Left ventricle myocardium inferior (tissue), 1 donor: ENCODE measurements at regions not wholly inside any gene's neighbourhood (a gene's known extent, or its start where the extent isn't known, plus 50 kb on each side); places are given as distances from the start of the nearest gene placed in this dataset.

ENCODE experiments used
- DNase-seq: peaks from one replicate; pipeline ENCODE4 v3.0.0-alpha.2; 2020
- H3K27ac ChIP-seq: fragments of 200-600 bp; replicated peaks from 2 replicates; pipeline ENCODE4 v1.8.0; 2021
- H3K27me3 ChIP-seq: fragments of 200-600 bp; 2 replicates; pipeline ENCODE4 v1.8.0; 2021; ENCODE audit warnings: low read depth
- H3K36me3 ChIP-seq: fragments of 200-600 bp; 2 replicates; pipeline ENCODE4 v1.8.0; 2021
- H3K4me1 ChIP-seq: fragments of 200-600 bp; 2 replicates; pipeline ENCODE4 v1.8.0; 2021
- H3K4me3 ChIP-seq: fragments of 200-600 bp; 2 replicates; pipeline ENCODE4 v1.8.0; 2021; ENCODE audit warnings: mild to moderate bottlenecking, moderate library complexity
- H3K9me3 ChIP-seq: fragments of 200-600 bp; replicated peaks from 2 replicates; pipeline ENCODE4 v1.8.0; 2021
- intact Hi-C: fragments of 100-400 bp; cut with micrococcal nuclease; formaldehyde crosslinking; loops from one replicate; pipeline ENCODE4 v1.11.0; 2022
- TF ChIP-seq, protein P1 (sequence below): fragments of 200-600 bp; IDR thresholded peaks from 2 replicates; pipeline ENCODE4 v1.8.0; 2021; ENCODE audit warnings: antibody characterized with exemption, mild to moderate bottlenecking, borderline replicate concordance
- donor health status: DM: no; HTN: yes; CAD: no; lungs with severe emphysema.

DNA sequence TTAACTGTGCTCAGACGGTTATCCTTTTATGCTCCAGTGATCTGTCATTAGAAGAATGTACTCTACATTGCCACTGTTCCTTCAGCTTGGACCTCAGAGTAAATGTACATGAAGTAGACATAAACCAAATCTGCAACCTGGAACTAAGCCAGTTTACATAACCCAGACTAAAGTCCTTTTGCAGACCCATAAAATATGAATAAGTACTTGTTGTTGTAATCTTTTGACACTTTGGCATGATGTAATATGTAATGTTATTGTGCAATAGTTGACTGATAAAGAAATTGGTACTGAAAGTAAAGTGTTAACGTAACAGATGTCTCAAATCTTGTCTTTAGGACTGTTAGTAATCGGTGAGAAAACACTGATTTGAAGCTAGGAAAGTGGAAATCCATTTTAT lies 115.8 kb upstream of the SORCS1 start:
- no peak for DNase-seq
- TF ChIP-seq, protein P1, sequence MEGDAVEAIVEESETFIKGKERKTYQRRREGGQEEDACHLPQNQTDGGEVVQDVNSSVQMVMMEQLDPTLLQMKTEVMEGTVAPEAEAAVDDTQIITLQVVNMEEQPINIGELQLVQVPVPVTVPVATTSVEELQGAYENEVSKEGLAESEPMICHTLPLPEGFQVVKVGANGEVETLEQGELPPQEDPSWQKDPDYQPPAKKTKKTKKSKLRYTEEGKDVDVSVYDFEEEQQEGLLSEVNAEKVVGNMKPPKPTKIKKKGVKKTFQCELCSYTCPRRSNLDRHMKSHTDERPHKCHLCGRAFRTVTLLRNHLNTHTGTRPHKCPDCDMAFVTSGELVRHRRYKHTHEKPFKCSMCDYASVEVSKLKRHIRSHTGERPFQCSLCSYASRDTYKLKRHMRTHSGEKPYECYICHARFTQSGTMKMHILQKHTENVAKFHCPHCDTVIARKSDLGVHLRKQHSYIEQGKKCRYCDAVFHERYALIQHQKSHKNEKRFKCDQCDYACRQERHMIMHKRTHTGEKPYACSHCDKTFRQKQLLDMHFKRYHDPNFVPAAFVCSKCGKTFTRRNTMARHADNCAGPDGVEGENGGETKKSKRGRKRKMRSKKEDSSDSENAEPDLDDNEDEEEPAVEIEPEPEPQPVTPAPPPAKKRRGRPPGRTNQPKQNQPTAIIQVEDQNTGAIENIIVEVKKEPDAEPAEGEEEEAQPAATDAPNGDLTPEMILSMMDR = no peak
- H3K4me3 ChIP-seq = no peak overlapping the region
- H3K9me3 ChIP-seq = peaks cover 31% of the 10 kb centered on the region
- intact Hi-C loops = no loop called here
- H3K4me1 ChIP-seq = no peaks in the 10 kb centered on the region
- no peak overlapping the region for H3K27ac ChIP-seq
- no peaks in the 10 kb centered on the region for H3K27me3 ChIP-seq
- no peaks in the 10 kb centered on the region for H3K36me3 ChIP-seq

DNA sequence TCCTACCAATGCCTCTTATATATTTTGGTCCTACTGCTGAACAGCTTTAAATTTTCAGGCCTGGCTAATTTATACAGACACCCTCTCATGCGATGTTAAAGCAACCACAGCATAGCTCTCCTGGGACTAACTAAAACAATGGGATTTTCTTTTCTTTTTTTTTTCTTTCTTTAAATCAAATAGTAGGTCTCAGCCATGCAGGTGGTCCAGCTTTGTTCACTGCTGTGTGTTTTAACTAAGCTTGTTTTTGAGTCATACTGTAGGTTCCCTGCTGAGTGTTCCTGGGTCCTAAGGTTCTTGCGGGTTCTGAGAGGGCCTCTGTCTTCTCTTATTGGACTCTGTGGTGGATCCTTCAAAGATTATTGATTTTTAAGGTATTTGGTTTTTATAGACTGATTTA lies 113.1 kb upstream of the SORCS1 start:
- Histone ChIP-seq H3K27ac (no peak overlapping the region), H3K27me3 (no peaks in the 10 kb centered on the region), H3K4me1 (no peaks in the 10 kb centered on the region), H3K36me3 (no peaks in the 10 kb centered on the region), H3K4me3 (no peak overlapping the region), H3K9me3 (peaks cover 11% of the 10 kb centered on the region)
- intact Hi-C loops = no loop called here
- DNase-seq = no peak
- TF ChIP-seq, protein P1 = no peak

DNA sequence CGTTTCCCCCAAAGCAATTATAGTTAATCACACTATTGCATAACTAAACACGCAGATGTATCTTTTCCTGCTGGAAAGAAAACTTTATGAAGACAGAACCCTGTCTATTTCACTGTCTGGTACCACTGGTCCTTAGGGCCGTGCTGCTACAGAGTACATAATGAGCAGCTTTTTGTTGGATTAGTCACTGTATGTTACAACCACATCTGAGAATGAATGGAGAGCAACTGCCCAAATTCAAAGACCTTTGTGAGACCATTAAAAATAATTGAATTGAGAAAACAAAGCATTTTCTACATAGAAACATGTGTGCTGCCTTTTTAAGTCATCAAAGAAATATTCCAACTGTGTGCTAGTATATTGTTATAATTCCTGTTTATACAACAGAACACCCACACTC lies 111.3 kb upstream of the SORCS1 start:
- Histone ChIP-seq H3K27ac (no peak overlapping the region), H3K4me1 (no peaks in the 10 kb centered on the region), H3K9me3 (no peaks in the 10 kb centered on the region), H3K4me3 (no peak overlapping the region), H3K27me3 (no peaks in the 10 kb centered on the region), H3K36me3 (no peaks in the 10 kb centered on the region)
- no peak for DNase-seq
- intact Hi-C loops = no loop called here
- TF ChIP-seq, protein P1 = no peak

DNA sequence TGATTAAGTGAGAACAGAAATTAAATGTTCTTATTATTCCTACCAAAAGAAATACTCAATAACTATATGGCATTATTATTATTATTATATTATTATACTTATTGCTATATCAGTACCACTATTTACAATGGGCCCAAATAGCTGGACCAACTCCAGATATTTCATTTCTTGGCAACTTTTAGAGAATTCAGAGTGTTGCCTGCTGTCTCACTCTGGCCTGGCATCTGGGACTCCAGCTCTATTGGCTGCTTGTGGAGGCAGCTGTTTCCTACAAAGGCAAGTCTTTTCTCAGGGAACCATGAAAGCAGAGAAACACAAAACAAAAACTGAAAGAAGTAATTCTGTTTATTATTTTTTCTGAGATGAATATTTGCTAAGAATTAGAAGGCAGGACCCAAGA lies 105.1 kb upstream of the SORCS1 start:
- intact Hi-C loops = no loop called here
- Histone ChIP-seq H3K27ac (no peak overlapping the region), H3K27me3 (no peaks in the 10 kb centered on the region), H3K9me3 (no peaks in the 10 kb centered on the region), H3K4me3 (no peak overlapping the region), H3K4me1 (no peaks in the 10 kb centered on the region), H3K36me3 (no peaks in the 10 kb centered on the region)
- DNase-seq = no peak
- TF ChIP-seq, protein P1 = no peak

DNA sequence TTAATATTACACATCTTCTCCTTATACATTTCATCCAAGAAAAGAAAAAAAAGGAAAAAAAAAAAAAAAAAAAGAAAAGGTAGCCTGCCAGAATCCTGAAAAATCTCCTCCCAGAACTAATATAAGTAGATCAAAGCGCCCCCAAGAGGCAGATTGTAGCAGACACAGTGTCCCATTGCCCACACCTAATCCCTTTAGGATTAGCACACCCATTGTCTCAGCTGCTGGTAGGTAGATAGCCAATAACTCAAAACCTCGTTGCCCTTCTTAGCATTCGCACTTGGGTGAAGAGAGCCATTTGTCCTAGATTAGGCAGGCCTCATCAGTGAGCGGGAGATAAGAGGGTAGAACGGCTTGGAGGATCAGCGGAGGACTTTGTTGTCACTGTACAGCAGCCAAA lies 100.2 kb upstream of the SORCS1 start:
- intact Hi-C loops = no loop called here
- no peaks in the 10 kb centered on the region for H3K4me1 ChIP-seq

More for the DNA sequence above, 100.2 kb upstream of the SORCS1 start:
- Histone ChIP-seq H3K27me3 (no peaks in the 10 kb centered on the region), H3K4me3 (no peak overlapping the region), H3K9me3 (peaks cover 4% of the 10 kb centered on the region), H3K27ac (no peak overlapping the region), H3K36me3 (no peaks in the 10 kb centered on the region)
- DNase-seq = no peak
- TF ChIP-seq, protein P1 = no peak
